IMR-90 (cell line): ENCODE measurements at regions not wholly inside any gene's neighbourhood (a gene's known extent, or its start where the extent isn't known, plus 50 kb on each side); places are given as distances from the start of the nearest gene placed in this dataset.

ENCODE experiments used
- ATAC-seq: fragments of 200-7000 bp; cut with Tn5 transposase; 2 replicates; pipeline ENCODE4 v1.9.1; 2020; ENCODE audit warnings: low read depth, mild to moderate bottlenecking, moderate library complexity
- BruUV-seq: library from RNA; stranded (reverse); fragments of 400-500 nt; replicated peaks from 2 replicates; lab custom pipeline; 2021; lab: Mats Ljungman, UMichigan
- CTCF ChIA-PET: fragments of 300-600 bp; formaldehyde crosslinking; extraction: SDS; loops from one replicate; lab custom pipeline; 2021; ENCODE audit warnings: antibody characterized with exemption; lab: Yijun Ruan, JAX
- POLR2A ChIA-PET: fragments of 300-600 bp; sonication (Branson Sonifier 250); formaldehyde crosslinking; loops from one replicate; lab custom pipeline; 2022; ENCODE audit warnings: antibody characterized with exemption; ENCODE audit not compliant: unreplicated experiment; lab: Charles Lee
- DNase-seq: peaks from one replicate; pipeline ENCODE4 v3.0.0; 2013
- H2AFZ ChIP-seq: replicated peaks from 2 replicates; pipeline ENCODE3; 2013; ENCODE audit warnings: low read length, mild to moderate bottlenecking; ENCODE audit not compliant: poor library complexity
- H2AK5ac ChIP-seq: 2 replicates; pipeline ENCODE4 v1.6.1; 2013; ENCODE audit warnings: low read depth, low read length, inconsistent platforms
- H2AK9ac ChIP-seq: replicated peaks from 2 replicates; pipeline ENCODE3; 2013; ENCODE audit warnings: mild to moderate bottlenecking, low read depth, low read length, moderate library complexity; ENCODE audit not compliant: poor library complexity
- H2BK120ac ChIP-seq: 2 replicates; pipeline ENCODE4 v1.6.1; 2013; ENCODE audit warnings: low read depth, low read length, inconsistent platforms
- H2BK15ac ChIP-seq: 3 replicates; pipeline ENCODE4 v1.6.1; 2013; ENCODE audit warnings: low read depth, low read length, inconsistent platforms
- H2BK20ac ChIP-seq: 2 replicates; pipeline ENCODE4 v1.6.1; 2013; ENCODE audit warnings: low read depth, mild to moderate bottlenecking, inconsistent platforms, low read length, moderate library complexity
- H2BK5ac ChIP-seq: 2 replicates; pipeline ENCODE4 v1.6.1; 2013; ENCODE audit warnings: mild to moderate bottlenecking, low read depth, low read length, inconsistent platforms; ENCODE audit not compliant: poor library complexity, severe bottlenecking
- H3K14ac ChIP-seq: replicated peaks from 2 replicates; pipeline ENCODE4 v1.6.1; 2013; ENCODE audit warnings: low read depth, low read length, inconsistent platforms
- H3K18ac ChIP-seq: 2 replicates; pipeline ENCODE4 v1.6.1; 2013; ENCODE audit warnings: low read depth, low read length, control low read depth
- H3K23ac ChIP-seq: 2 replicates; pipeline ENCODE4 v1.6.1; 2013; ENCODE audit warnings: low read depth, low read length, inconsistent platforms
- H3K27ac ChIP-seq: 2 replicates; pipeline ENCODE4 v1.5.1; 2013; ENCODE audit warnings: mild to moderate bottlenecking, control low read depth, low read length; ENCODE audit not compliant: insufficient read depth
- H3K27me3 ChIP-seq: 2 replicates; pipeline ENCODE4 v1.6.1; 2013; ENCODE audit warnings: low read length; ENCODE audit not compliant: control insufficient read depth, insufficient read depth
- H3K36me3 ChIP-seq: 2 replicates; pipeline ENCODE4 v1.6.1; 2013; ENCODE audit warnings: low read length, mixed read lengths; ENCODE audit not compliant: control insufficient read depth, insufficient read depth
- H3K4ac ChIP-seq: 2 replicates; pipeline ENCODE4 v1.6.1; 2013; ENCODE audit warnings: low read depth, low read length, inconsistent platforms
- H3K4me1 ChIP-seq: 2 replicates; pipeline ENCODE4 v1.6.1; 2013; ENCODE audit warnings: low read length, mixed read lengths; ENCODE audit not compliant: control insufficient read depth, insufficient read depth
- H3K4me2 ChIP-seq: 2 replicates; pipeline ENCODE4 v1.6.1; 2013; ENCODE audit warnings: low read depth, mild to moderate bottlenecking, control low read depth, low read length, moderate library complexity
- H3K4me3 ChIP-seq: 2 replicates; pipeline ENCODE4 v1.5.1; 2013; ENCODE audit warnings: low read depth, mild to moderate bottlenecking, control low read depth, low read length, moderate library complexity; ENCODE audit not compliant: insufficient read depth
- H3K56ac ChIP-seq: 2 replicates; pipeline ENCODE4 v1.6.1; 2013; ENCODE audit warnings: low read length, inconsistent platforms; ENCODE audit not compliant: insufficient read depth; ENCODE audit errors: extremely low read depth
- H3K79me1 ChIP-seq, 2 experiments: 2 replicates each; pipeline ENCODE4 v1.6.1; 2013; ENCODE audit warnings: low read length in 2 of 2, inconsistent platforms in 1 of 2, low read depth in 1 of 2
- H3K9ac ChIP-seq: 2 replicates; pipeline ENCODE4 v1.6.1; 2013; ENCODE audit warnings: low read depth, low read length, control low read depth
- H3K9me1 ChIP-seq: 2 replicates; pipeline ENCODE4 v1.6.1; 2013; ENCODE audit warnings: low read length, inconsistent platforms; ENCODE audit not compliant: insufficient read depth
- H3K9me3 ChIP-seq: 2 replicates; pipeline ENCODE4 v1.6.1; 2013; ENCODE audit warnings: low read length; ENCODE audit not compliant: control insufficient read depth, insufficient read depth
- H4K20me1 ChIP-seq: 2 replicates; pipeline ENCODE4 v1.6.1; 2013; ENCODE audit warnings: low read length, inconsistent platforms; ENCODE audit not compliant: insufficient read depth
- H4K5ac ChIP-seq: 2 replicates; pipeline ENCODE4 v1.6.1; 2013; ENCODE audit warnings: mild to moderate bottlenecking, low read depth, low read length, control low read depth
- H4K8ac ChIP-seq, 2 experiments: 2 replicates each; pipeline ENCODE4 v1.6.1; 2013; ENCODE audit warnings: low read depth in 2 of 2, low read length in 2 of 2, control low read depth in 1 of 2, inconsistent platforms in 1 of 2
- H4K91ac ChIP-seq: 2 replicates; pipeline ENCODE4 v1.6.1; 2013; ENCODE audit warnings: low read depth, low read length, inconsistent platforms; ENCODE audit not compliant: insufficient read depth
- FOS ChIP-seq: fragments of 150-350 bp; IDR thresholded peaks from 2 replicates; pipeline ENCODE4 v1.6.1; 2016; ENCODE audit warnings: low read depth, low read length
- MAZ ChIP-seq: IDR thresholded peaks from 2 replicates; pipeline ENCODE4 v1.6.1; 2012; ENCODE audit warnings: low read depth, mild to moderate bottlenecking, low read length, improper control_type of control experiment, moderate library complexity, borderline replicate concordance
- RFX5 ChIP-seq: IDR thresholded peaks from 2 replicates; pipeline ENCODE4 v1.8.0; 2012; ENCODE audit warnings: low read depth, mild to moderate bottlenecking, low read length, moderate library complexity
- WGBS, 2 experiments: methylation state at CpG; one replicate each; pipeline versions ENCODE4 v1.1.5 to v1.1.7; 2013; ENCODE audit warnings: missing lambda C conversion rate in 2 of 2; ENCODE audit not compliant: insufficient read length in 1 of 2; ENCODE audit errors: extremely low coverage in 2 of 2; 5-methylcytosine and 5-hydroxymethylcytosine counted together
- dilution Hi-C: fragments of 300-500 bp; cut with HindIII; formaldehyde crosslinking; loops from one replicate; pipeline ENCODE4 v1.14.3; 2018; ENCODE audit warnings: low sequenced_read_pairs; ENCODE audit not compliant: unreplicated experiment
- in situ Hi-C: fragments of 300-500 bp; cut with MboI; formaldehyde crosslinking; loops from 3 replicates; pipeline ENCODE4 v1.14.3; 2019; ENCODE audit warnings: low sequenced_read_pairs, inconsistent platforms, mixed read lengths
- intact Hi-C: fragments of 100-400 bp; cut with micrococcal nuclease; formaldehyde crosslinking; loops from 2 replicates; pipeline ENCODE4 v1.10.0; 2022
- TF ChIP-seq, protein P1 (sequence below): fragments of 150-350 bp; IDR thresholded peaks from 2 replicates; pipeline ENCODE4 v1.6.1; 2016; ENCODE audit warnings: low read depth, mild to moderate bottlenecking, low read length, moderate library complexity, borderline replicate concordance
- TF ChIP-seq, protein P2 (sequence below): fragments of 150-350 bp; IDR thresholded peaks from 2 replicates; pipeline ENCODE4 v1.6.1; 2017; ENCODE audit warnings: mild to moderate bottlenecking, antibody characterized with exemption, low read length, low read depth

DNA sequence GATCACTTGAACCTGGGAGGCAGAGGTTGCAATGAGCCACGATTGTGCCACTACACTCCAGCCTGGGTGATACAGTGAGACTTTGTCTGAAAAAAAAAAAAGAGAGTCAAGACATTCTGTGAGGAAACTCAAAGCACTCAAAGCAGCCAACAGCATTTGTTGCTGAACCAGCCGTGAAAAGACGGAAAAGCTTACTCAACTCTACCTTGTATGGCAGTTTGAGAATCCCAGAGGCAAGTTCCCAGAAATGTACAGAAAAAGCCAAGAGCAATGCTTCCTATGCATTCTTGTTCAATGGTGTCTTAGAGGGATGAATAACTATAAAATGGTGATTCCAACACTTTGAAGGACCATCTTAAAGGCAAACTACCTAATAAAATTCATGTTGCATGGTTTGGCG, 170.2 kb downstream of the HSD17B3 start:
- no peaks in the 10 kb centered on the region for H3K79me1 ChIP-seq
- no peak overlapping the region for H3K14ac ChIP-seq
- no peaks in the 10 kb centered on the region for H3K36me3 ChIP-seq
- H3K9ac ChIP-seq = no peak overlapping the region
- H2AK5ac ChIP-seq = no peak overlapping the region
- H4K5ac ChIP-seq = no peak overlapping the region
- no peak overlapping the region for H2BK15ac ChIP-seq
- ChIA-PET CTCF (no interaction called here), POLR2A (no interaction called here)
- no peak overlapping the region for H2BK20ac ChIP-seq
- H4K91ac ChIP-seq = no peak overlapping the region
- intact Hi-C loops = loop anchor here (10.0 kb wide), 1 partner anchor 627 kb away; no protein-coding TSS in a partner anchor
- ATAC-seq (no peak), DNase-seq (no peak)
- H3K9me3 ChIP-seq = no peaks in the 10 kb centered on the region
- no peak overlapping the region for H3K23ac ChIP-seq
- H3K18ac ChIP-seq = no peak overlapping the region
- H3K4me3 ChIP-seq = no peak overlapping the region
- H4K20me1 ChIP-seq = no peaks in the 10 kb centered on the region
- H3K27me3 ChIP-seq = peaks cover 50% of the 10 kb centered on the region
- dilution Hi-C loops = no loop called here
- WGBS, 2 experiments = no CpG with 5 or more reads among the region's 4 CpGs
- H3K56ac ChIP-seq = no peak overlapping the region
- no TSS peak for BruUV-seq
- H4K8ac ChIP-seq = no peak overlapping the region
- no peak overlapping the region for H2AFZ ChIP-seq
- H3K4ac ChIP-seq = no peak overlapping the region
- no peaks in the 10 kb centered on the region for H3K9me1 ChIP-seq
- in situ Hi-C loops = no loop called here
- H2AK9ac ChIP-seq = no peak overlapping the region
- peaks cover 4% of the 10 kb centered on the region; the same call in 1 of the 2 replicates for H3K4me1 ChIP-seq
- no peak overlapping the region for H3K4me2 ChIP-seq
- H3K27ac ChIP-seq = no peak overlapping the region
- H2BK120ac ChIP-seq = no peak overlapping the region
- TF ChIP-seq, protein P1, sequence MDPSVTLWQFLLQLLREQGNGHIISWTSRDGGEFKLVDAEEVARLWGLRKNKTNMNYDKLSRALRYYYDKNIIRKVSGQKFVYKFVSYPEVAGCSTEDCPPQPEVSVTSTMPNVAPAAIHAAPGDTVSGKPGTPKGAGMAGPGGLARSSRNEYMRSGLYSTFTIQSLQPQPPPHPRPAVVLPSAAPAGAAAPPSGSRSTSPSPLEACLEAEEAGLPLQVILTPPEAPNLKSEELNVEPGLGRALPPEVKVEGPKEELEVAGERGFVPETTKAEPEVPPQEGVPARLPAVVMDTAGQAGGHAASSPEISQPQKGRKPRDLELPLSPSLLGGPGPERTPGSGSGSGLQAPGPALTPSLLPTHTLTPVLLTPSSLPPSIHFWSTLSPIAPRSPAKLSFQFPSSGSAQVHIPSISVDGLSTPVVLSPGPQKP = no peak
- TF ChIP-seq MAZ (no peak), FOS (no peak), RFX5 (no peak)
- TF ChIP-seq, protein P2, sequence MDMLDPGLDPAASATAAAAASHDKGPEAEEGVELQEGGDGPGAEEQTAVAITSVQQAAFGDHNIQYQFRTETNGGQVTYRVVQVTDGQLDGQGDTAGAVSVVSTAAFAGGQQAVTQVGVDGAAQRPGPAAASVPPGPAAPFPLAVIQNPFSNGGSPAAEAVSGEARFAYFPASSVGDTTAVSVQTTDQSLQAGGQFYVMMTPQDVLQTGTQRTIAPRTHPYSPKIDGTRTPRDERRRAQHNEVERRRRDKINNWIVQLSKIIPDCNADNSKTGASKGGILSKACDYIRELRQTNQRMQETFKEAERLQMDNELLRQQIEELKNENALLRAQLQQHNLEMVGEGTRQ = no peak
- H2BK5ac ChIP-seq = no peak overlapping the region
